Spinal cord (tissue), 9 donors: ENCODE measurements at regions not wholly inside any gene's neighbourhood (a gene's known extent, or its start where the extent isn't known, plus 50 kb on each side); places are given as distances from the start of the nearest gene placed in this dataset.

ENCODE experiments used
- DNase-seq, 6 donors: peaks; one replicate each; pipeline versions ENCODE4 v3.0.0 to v3.0.0-alpha.2; 2013 to 2015; ENCODE audit warnings: low spot score in 6 of 6, low read depth in 4 of 6
- H3K27ac ChIP-seq: one replicate; pipeline ENCODE4 v1.5.1; 2013; ENCODE audit warnings: low read depth, low read length, control low read depth
- H3K27me3 ChIP-seq: one replicate; pipeline ENCODE4 v1.6.1; 2013; ENCODE audit warnings: low read length; ENCODE audit not compliant: control insufficient read depth, insufficient read depth
- H3K36me3 ChIP-seq: one replicate; pipeline ENCODE4 v1.6.1; 2013; ENCODE audit warnings: low read length; ENCODE audit not compliant: control insufficient read depth, insufficient read depth
- H3K4me1 ChIP-seq: one replicate; pipeline ENCODE4 v1.6.1; 2013; ENCODE audit warnings: low read length; ENCODE audit not compliant: control insufficient read depth, insufficient read depth
- H3K4me3 ChIP-seq: one replicate; pipeline ENCODE4 v1.5.1; 2013; ENCODE audit warnings: low read depth, low read length, control low read depth
- H3K9me3 ChIP-seq: one replicate; pipeline ENCODE4 v1.6.1; 2013; ENCODE audit warnings: low read length; ENCODE audit not compliant: control insufficient read depth, insufficient read depth
- WGBS: methylation state at CpG from one replicate; pipeline ENCODE4 v1.1.5; 2013; ENCODE audit warnings: missing lambda C conversion rate; ENCODE audit not compliant: insufficient coverage; 5-methylcytosine and 5-hydroxymethylcytosine counted together
- donor health status: healthy.

DNA sequence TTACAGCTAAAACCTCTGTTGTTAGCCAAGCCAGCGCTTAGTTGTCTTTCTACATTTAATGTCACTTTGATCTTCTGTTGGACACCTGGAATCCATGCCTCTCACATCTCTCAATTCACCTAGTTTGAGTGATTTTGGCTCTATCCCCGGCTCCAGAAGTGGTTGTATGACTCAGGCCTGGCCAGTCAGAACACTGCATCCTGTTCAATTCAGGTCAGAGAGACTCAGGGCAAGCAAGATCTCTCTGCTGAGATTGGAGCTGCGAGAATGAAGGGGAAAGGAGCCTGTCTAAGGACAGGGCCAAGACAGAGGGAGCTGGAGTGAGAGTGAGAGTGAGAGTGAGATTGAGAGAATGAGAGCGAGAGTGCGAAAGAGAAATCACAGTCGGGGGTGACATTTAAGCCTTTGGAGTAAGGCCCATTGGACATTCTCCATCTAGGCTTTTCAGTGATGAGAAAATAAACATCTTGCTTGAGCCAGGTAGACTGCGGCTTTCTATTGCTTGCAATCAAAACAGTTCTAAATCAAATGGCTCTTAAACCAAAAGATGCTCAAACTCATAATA, 83.3 kb upstream of the DYNC1I1 start:
- no peaks in the 10 kb centered on the region for H3K36me3 ChIP-seq
- no peak overlapping the region for H3K4me3 ChIP-seq
- 55% methylated on average over 5 of the region's 7 CpGs for WGBS
- peak in 1 of 6 donors; percentile 54 for DNase-seq
- no peaks in the 10 kb centered on the region for H3K27me3 ChIP-seq
- H3K4me1 ChIP-seq: no peaks in the 10 kb centered on the region
- H3K27ac ChIP-seq: no peak overlapping the region
- H3K9me3 ChIP-seq: no peaks in the 10 kb centered on the region

DNA sequence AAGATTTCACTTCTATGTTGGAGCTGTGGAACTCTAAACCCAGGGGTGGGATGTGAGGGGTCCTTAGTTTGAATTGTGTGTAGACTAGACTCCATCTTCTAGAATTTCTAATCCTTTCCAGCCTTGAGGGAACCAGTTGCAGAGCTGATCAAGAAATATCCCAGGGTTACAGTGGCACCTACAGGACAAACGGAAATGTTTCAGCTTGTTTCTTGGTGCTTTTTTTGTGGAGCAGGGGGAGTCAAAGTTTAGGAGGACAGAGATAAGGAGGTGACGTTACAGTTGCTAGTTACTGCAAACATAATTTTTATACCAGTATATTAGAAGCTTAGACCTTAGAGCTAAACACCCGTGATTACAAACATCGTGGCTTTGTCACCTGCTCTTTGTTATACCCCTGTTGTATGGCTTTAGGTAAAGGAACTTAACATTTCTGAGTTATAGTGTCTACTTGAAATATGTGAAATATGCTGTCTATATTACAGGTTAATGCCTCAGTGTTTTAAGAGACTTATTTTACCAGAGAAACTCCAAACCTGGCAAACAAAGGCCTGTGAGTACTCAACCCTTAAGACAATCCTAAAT, 84.5 kb upstream of the DYNC1I1 start:
- H3K27ac ChIP-seq: no peak overlapping the region
- H3K9me3 ChIP-seq: no peaks in the 10 kb centered on the region
- 44% methylated on average over 3 of the region's 4 CpGs for WGBS
- no peaks in the 10 kb centered on the region for H3K4me1 ChIP-seq
- DNase-seq: peak in 3 of 6 donors; percentile 25 to 88 (median 53)
- H3K27me3 ChIP-seq: no peaks in the 10 kb centered on the region
- no peak overlapping the region for H3K4me3 ChIP-seq
- H3K36me3 ChIP-seq: no peaks in the 10 kb centered on the region

DNA sequence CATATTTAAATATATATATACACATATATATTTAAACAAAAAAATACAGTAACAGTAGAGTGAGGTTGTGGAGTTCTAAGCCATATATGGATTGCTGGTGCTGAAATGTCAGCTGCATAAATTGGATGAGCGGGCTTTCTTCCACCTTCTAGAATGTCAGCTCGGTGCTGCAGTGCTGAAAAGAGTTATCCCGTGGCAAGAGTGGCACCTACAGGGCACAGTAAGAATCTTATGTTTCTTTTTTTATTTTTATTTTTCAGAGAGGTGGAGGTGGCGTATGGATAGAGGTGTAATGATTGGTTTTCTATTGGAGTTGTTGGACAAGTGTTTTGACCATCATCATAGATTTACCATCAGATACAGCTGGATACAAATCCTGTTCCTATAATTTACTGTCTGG, 86.2 kb upstream of the DYNC1I1 start:
- peak in 5 of 6 donors; percentile 40 to 96 (median 61) for DNase-seq
- no peaks in the 10 kb centered on the region for H3K9me3 ChIP-seq
- no peaks in the 10 kb centered on the region for H3K36me3 ChIP-seq
- H3K27ac ChIP-seq: no peak overlapping the region
- no peak overlapping the region for H3K4me3 ChIP-seq
- no peaks in the 10 kb centered on the region for H3K27me3 ChIP-seq
- WGBS: 0% methylated on average over 1 of the region's 4 CpGs
- H3K4me1 ChIP-seq: no peaks in the 10 kb centered on the region

DNA sequence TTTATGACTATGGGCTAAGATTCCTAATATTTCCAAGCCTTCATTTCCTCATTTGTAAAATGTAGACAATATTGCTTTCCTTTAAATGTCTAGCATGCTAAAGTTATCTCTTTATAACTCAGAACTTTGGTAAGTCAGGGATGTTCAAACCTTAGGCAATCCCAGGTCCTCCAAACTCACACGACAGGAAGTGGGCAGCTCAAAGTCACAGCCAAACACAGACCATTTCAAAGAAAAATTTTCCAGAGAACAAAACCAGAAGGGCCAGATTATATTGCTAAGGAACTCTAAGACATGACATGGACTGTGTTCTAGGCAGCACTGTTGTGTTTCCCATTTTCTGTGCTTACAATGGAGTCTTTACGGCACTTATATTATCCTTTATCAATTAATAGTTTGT, 87.8 kb upstream of the DYNC1I1 start:
- DNase-seq: no peak
- no peaks in the 10 kb centered on the region for H3K9me3 ChIP-seq
- WGBS: no CpG with 5 or more reads among the region's 2 CpGs
- no peak overlapping the region for H3K4me3 ChIP-seq
- no peaks in the 10 kb centered on the region for H3K4me1 ChIP-seq
- no peak overlapping the region for H3K27ac ChIP-seq
- no peaks in the 10 kb centered on the region for H3K36me3 ChIP-seq
- H3K27me3 ChIP-seq: no peaks in the 10 kb centered on the region

DNA sequence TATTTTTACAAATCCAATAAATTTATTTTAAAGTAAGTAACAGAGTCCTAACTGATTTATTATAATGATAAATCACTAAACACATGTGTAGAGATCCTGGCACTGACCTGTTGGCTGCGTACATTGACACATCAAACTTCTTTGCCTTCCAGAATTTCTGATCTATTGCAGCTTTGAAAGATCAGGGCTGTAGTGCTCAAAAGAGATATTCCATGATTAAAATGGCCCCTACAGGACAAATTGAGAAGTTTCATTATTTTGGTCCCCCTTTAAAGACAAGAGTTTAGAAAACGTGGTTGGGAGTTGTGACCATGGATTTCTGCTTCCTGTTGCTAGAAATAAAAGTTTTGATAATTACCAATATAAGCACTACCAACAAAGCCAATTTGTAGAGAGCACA, 87.7 kb upstream of the PDK4 start:
- Histone ChIP-seq H3K9me3 (no peaks in the 10 kb centered on the region), H3K4me1 (no peaks in the 10 kb centered on the region), H3K36me3 (no peaks in the 10 kb centered on the region), H3K27me3 (no peaks in the 10 kb centered on the region), H3K27ac (no peak overlapping the region), H3K4me3 (no peak overlapping the region)
- peak in 4 of 6 donors; percentile 17 to 68 (median 34) for DNase-seq
- 67% methylated on average over 1 of the region's 2 CpGs for WGBS

DNA sequence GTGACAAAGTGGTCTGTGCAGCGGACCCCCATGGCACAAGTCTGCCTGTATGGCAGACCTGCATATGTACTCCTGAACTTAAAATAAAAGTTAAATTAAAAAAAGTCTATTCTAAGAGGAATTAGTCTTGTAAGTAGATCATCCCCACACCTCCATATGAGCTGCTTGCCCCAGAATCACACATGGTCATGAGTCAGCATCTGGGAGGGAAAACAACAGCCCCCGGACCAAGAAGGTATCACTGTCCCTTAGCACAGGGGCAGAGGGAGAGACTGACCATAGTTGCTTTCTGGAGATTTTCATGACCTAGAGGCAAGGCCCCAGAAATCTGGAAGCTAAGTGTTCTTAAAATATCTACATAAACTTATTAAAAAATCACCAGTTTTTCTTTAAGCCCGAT, 86.6 kb upstream of the PDK4 start:
- no peaks in the 10 kb centered on the region for H3K36me3 ChIP-seq
- no peaks in the 10 kb centered on the region for H3K4me1 ChIP-seq
- H3K27ac ChIP-seq: no peak overlapping the region
- no CpG with 5 or more reads among the region's 3 CpGs for WGBS
- H3K4me3 ChIP-seq: no peak overlapping the region
- DNase-seq: no peak
- H3K9me3 ChIP-seq: no peaks in the 10 kb centered on the region
- H3K27me3 ChIP-seq: no peaks in the 10 kb centered on the region

DNA sequence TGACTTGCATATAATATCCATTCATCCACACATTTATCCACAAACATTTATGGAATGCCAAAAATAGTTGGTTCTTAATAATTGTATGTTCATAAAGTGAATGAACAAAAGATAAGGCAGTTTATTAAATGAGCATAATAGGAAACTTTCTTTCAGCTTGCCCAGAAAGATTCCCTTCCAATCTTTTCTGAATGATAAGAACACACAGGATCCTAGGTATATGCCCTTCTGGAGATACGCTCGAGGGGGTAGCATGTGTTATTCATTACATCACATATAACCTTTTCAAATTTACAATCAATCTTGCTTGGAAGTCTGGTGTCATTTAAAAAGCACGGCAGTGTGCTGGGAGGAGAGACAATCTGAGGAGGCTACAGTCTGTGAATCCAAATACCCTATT, 80.4 kb upstream of the PDK4 start:
- DNase-seq: peak in 1 of 6 donors; percentile 43
- WGBS: no CpG with 5 or more reads among the region's 3 CpGs
- no peaks in the 10 kb centered on the region for H3K36me3 ChIP-seq
- no peaks in the 10 kb centered on the region for H3K9me3 ChIP-seq
- H3K27me3 ChIP-seq: no peaks in the 10 kb centered on the region
- no peak overlapping the region for H3K27ac ChIP-seq
- no peaks in the 10 kb centered on the region for H3K4me1 ChIP-seq
- H3K4me3 ChIP-seq: no peak overlapping the region

DNA sequence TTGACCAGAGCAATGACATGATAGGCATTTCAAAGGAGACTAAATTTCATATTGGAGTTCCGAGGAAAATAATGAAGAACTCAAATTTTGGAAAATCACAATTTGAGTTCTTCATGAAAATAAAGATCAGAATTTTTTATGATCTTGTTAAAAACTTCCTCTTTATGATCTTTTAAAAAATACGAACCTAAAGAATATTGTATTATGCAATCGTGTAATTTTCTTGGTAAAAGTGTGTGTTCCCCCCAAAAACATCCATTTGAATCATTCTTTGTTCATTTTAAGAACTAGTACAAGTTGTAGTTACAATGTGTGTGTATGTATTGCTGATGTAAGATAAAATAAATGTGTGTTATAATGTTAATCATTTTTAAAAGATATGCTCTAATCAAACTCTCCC, 79.3 kb upstream of the PDK4 start:
- DNase-seq: no peak
- Histone ChIP-seq H3K36me3 (no peaks in the 10 kb centered on the region), H3K27me3 (no peaks in the 10 kb centered on the region), H3K4me1 (no peaks in the 10 kb centered on the region), H3K4me3 (no peak overlapping the region), H3K9me3 (no peaks in the 10 kb centered on the region), H3K27ac (no peak overlapping the region)
- WGBS: no CpG with 5 or more reads among the region's 3 CpGs

DNA sequence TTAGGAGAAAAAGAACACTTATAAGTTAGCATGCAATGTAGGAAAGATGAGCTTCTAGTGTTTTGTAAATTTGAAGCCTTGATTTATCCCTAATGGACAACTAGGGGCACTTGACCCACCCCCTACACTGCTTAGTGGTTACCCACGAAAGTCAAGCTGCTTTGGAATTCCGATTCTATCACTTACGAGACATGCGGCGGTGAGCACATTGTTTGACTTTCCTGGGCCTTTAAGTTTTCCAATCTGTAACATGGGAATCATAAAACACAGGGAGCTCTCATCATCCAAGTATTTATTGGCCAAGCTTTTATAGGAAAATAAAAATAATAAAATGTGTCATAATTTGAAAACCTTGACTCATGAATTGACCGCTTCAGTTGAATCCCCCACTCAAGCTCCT, 78.7 kb upstream of the PDK4 start:
- Histone ChIP-seq H3K27me3 (no peaks in the 10 kb centered on the region), H3K36me3 (no peaks in the 10 kb centered on the region), H3K4me1 (no peaks in the 10 kb centered on the region), H3K27ac (no peak overlapping the region), H3K4me3 (no peak overlapping the region), H3K9me3 (no peaks in the 10 kb centered on the region)
- no peak for DNase-seq
- WGBS: 83% methylated on average over 2 of the region's 6 CpGs

DNA sequence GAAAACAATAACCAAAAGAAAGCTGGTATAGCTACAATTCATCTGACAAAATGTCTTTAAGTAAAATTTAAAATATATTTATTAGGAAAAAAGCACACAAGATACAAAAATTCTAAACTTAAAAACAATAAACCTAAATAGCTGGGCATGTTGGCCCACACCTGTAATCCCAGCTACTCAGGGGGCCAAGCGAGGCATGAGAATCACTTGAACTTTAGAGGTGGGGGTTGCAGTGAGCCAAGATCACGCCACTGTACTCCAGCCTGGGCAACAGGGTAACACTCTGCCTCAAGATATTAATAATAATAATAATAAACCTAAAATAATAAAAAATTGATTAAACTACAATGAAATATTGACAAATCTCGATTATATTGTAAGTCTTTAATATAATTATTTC, 77.8 kb upstream of the PDK4 start:
- no CpG with 5 or more reads among the region's 3 CpGs for WGBS
- no peaks in the 10 kb centered on the region for H3K36me3 ChIP-seq
- no peaks in the 10 kb centered on the region for H3K27me3 ChIP-seq
- DNase-seq: no peak
- no peak overlapping the region for H3K4me3 ChIP-seq
- no peaks in the 10 kb centered on the region for H3K4me1 ChIP-seq
- H3K27ac ChIP-seq: no peak overlapping the region
- H3K9me3 ChIP-seq: no peaks in the 10 kb centered on the region
